GM12878 (cell line): ENCODE measurements at regions not wholly inside any gene's neighbourhood (a gene's known extent, or its start where the extent isn't known, plus 50 kb on each side); places are given as distances from the start of the nearest gene placed in this dataset.

Source experiments
- ATAC-seq: fragments of 200-7000 bp; cut with Tn5 transposase; 3 replicates; pipeline ENCODE4 v1.9.1; 2020; ENCODE audit warnings: mild to moderate bottlenecking, moderate library complexity
- BruUV-seq: library from RNA; stranded (reverse); fragments of 400-500 nt; replicated peaks from 2 replicates; lab custom pipeline; 2021; lab: Mats Ljungman, UMichigan
- CTCF ChIA-PET: fragments of 300-600 bp; sonication (Branson Sonifier 250); formaldehyde crosslinking; extraction: SDS; loops from one replicate; lab custom pipeline; 2021; ENCODE audit warnings: inconsistent platforms; lab: Yijun Ruan, JAX
- POLR2A ChIA-PET: fragments of 350-600 bp; formaldehyde crosslinking; extraction: SDS; loops from one replicate; lab custom pipeline; 2021; ENCODE audit warnings: inconsistent platforms; lab: Charles Lee
- RAD21 ChIA-PET: fragments of 300-600 bp; sonication (Branson Sonifier 250); formaldehyde crosslinking; loops from one replicate; lab custom pipeline; 2023; ENCODE audit warnings: antibody characterized with exemption; ENCODE audit not compliant: unreplicated experiment; lab: Charles Lee
- SMC1A ChIA-PET: fragments of 300-600 bp; sonication (Branson Sonifier 250); formaldehyde crosslinking; loops from one replicate; lab custom pipeline; 2023; ENCODE audit not compliant: unreplicated experiment, uncharacterized antibody; lab: Charles Lee
- DNase-seq: peaks from one replicate; pipeline ENCODE4 v3.0.0-alpha.2; 2011; ENCODE audit warnings: low read depth, low spot score
- FAIRE-seq: peaks from 3 replicates; lab custom pipeline; 2011; peaks lifted over from hg19 to GRCh38; lab: Jason Lieb, UNC
- H2AFZ ChIP-seq: 2 replicates; pipeline ENCODE4 v1.6.0; 2011; ENCODE audit warnings: low read depth, low read length, control low read depth; ENCODE audit not compliant: control insufficient read depth
- H3K27ac ChIP-seq: 2 replicates; pipeline ENCODE4 v1.5.1; 2011; ENCODE audit warnings: control low read depth; ENCODE audit not compliant: control insufficient read depth, insufficient read depth
- H3K27me3 ChIP-seq, 2 experiments: replicated peaks in 1 of 2; 2 replicates each; pipeline versions ENCODE4 v1.6.0 to v1.6.1; 2011; ENCODE audit warnings: low read length in 1 of 2; ENCODE audit not compliant: control insufficient read depth in 2 of 2, insufficient read depth in 2 of 2
- H3K36me3 ChIP-seq, 2 experiments: 2 replicates each; pipeline ENCODE4 v1.5.1; 2011; ENCODE audit warnings: low read length in 1 of 2; ENCODE audit not compliant: control insufficient read depth in 2 of 2, insufficient read depth in 2 of 2
- H3K4me1 ChIP-seq: 2 replicates; pipeline ENCODE4 v1.6.1; 2011; ENCODE audit warnings: mild to moderate bottlenecking, low read length, moderate library complexity, mixed read lengths; ENCODE audit not compliant: control insufficient read depth, insufficient read depth
- H3K4me2 ChIP-seq: 2 replicates; pipeline ENCODE4 v1.6.0; 2011; ENCODE audit warnings: control low read depth; ENCODE audit not compliant: control insufficient read depth, insufficient read depth
- H3K4me3 ChIP-seq: fragments of 200-600 bp; sonication (generic); 2 replicates; pipeline ENCODE4 v1.5.1; 2016
- H3K79me2 ChIP-seq: 2 replicates; pipeline ENCODE4 v1.6.0; 2011; ENCODE audit warnings: low read length; ENCODE audit not compliant: control insufficient read depth, insufficient read depth
- H3K9ac ChIP-seq: 2 replicates; pipeline ENCODE4 v1.8.0; 2011; ENCODE audit warnings: low read length, control low read depth, mixed read lengths; ENCODE audit not compliant: control insufficient read depth, insufficient read depth
- H3K9me3 ChIP-seq: replicated peaks from 3 replicates; pipeline ENCODE4 v1.5.1; 2011; ENCODE audit warnings: mild to moderate bottlenecking, low read length; ENCODE audit not compliant: control insufficient read depth, insufficient read depth
- H4K20me1 ChIP-seq: 2 replicates; pipeline ENCODE4 v1.6.0; 2011; ENCODE audit not compliant: control insufficient read depth, insufficient read depth
- CREB1 ChIP-seq: IDR thresholded peaks from 2 replicates; pipeline ENCODE4 v1.6.1; 2012; ENCODE audit warnings: low read depth, mild to moderate bottlenecking, inconsistent platforms
- EGR1 ChIP-seq, 2 experiments: IDR thresholded peaks; 1 replicate in 1 of 2; 2 replicates in 1 of 2; pipeline ENCODE4 v1.6.1; 2011 to 2012; ENCODE audit warnings: low read depth in 2 of 2, low read length in 2 of 2, borderline replicate concordance in 1 of 2, mild to moderate bottlenecking in 1 of 2, moderate library complexity in 1 of 2
- KDM1A ChIP-seq: fragments of 200-600 bp; sonication (generic); IDR thresholded peaks from 2 replicates; pipeline ENCODE4 v1.6.1; 2016; ENCODE audit warnings: borderline replicate concordance
- MLLT1 ChIP-seq: fragments of 450-650 bp; IDR thresholded peaks from 2 replicates; pipeline ENCODE4 v1.6.1; 2016; ENCODE audit warnings: mild to moderate bottlenecking
- NBN ChIP-seq: fragments of 450-650 bp; IDR thresholded peaks from 2 replicates; pipeline ENCODE4 v1.6.1; 2016
- NFXL1 ChIP-seq: fragments of 450-650 bp; IDR thresholded peaks from 2 replicates; pipeline ENCODE4 v1.6.1; 2017; ENCODE audit warnings: antibody characterized with exemption, mild to moderate bottlenecking, borderline replicate concordance
- RAD21 ChIP-seq: IDR thresholded peaks from 2 replicates; pipeline ENCODE4 v1.6.1; 2011; ENCODE audit warnings: mild to moderate bottlenecking, low read depth, low read length, moderate library complexity; ENCODE audit not compliant: insufficient read depth
- SREBF2 ChIP-seq: IDR thresholded peaks from 2 replicates; pipeline ENCODE4 v1.6.1; 2012; ENCODE audit warnings: mild to moderate bottlenecking, low read length
- TARDBP ChIP-seq: IDR thresholded peaks from 2 replicates; pipeline ENCODE4 v1.6.1; 2016; ENCODE audit warnings: borderline replicate concordance
- ZNF217 ChIP-seq: fragments of 450-650 bp; IDR thresholded peaks from 2 replicates; pipeline ENCODE4 v1.6.1; 2017; ENCODE audit warnings: antibody characterized with exemption, mild to moderate bottlenecking
- WGBS: methylation state at CpG from one replicate; pipeline ENCODE4 v1.1.6; 2016; ENCODE audit warnings: low lambda C conversion rate; ENCODE audit not compliant: insufficient replicate concordance, insufficient coverage; ENCODE audit errors: missing lambda C conversion rate; 5-methylcytosine and 5-hydroxymethylcytosine counted together
- in situ Hi-C: fragments of 300-500 bp; cut with MboI; formaldehyde crosslinking; loops from 9 replicates; pipeline ENCODE4 v1.14.3; 2018; ENCODE audit warnings: mixed read lengths
- intact Hi-C: fragments of 100-400 bp; cut with micrococcal nuclease; formaldehyde crosslinking; loops from one replicate; pipeline ENCODE4 v1.14.2; 2022; ENCODE audit not compliant: unreplicated experiment
- TF ChIP-seq, protein P1 (sequence below): fragments of 450-650 bp; IDR thresholded peaks from 2 replicates; pipeline ENCODE4 v1.6.1; 2017; ENCODE audit warnings: mild to moderate bottlenecking, low read depth, inconsistent platforms; ENCODE audit not compliant: poor library complexity, severe bottlenecking
- TF ChIP-seq, protein P2 (sequence below): IDR thresholded peaks from 2 replicates; pipeline ENCODE4 v1.6.1; 2012; ENCODE audit warnings: low read depth, low read length, improper control_type of control experiment

DNA sequence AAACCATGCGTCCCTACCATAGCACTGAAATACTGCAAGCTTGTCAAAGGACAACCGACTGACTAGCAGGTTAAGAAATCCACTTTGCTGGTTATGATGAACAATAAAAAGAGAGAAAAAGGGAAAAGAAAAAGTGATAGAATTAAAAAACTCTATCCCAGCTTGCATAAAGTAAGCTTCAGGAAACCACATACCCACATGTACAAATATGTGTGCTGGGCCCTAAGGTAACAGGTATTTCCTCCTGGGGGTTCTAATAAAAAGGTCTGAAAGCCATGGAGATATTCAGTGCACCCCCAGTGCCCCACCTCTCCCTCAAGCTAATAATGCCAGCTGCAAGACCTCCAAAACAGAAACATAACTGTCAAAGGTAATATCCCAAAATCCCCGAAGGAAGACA, 248.6 kb upstream of the KLF14 start:
- Histone ChIP-seq H3K27me3 (no peaks in the 10 kb centered on the region), H4K20me1 (no peaks in the 10 kb centered on the region), H3K4me3 (no peak overlapping the region), H3K4me2 (no peak overlapping the region), H3K4me1 (peaks cover 3% of the 10 kb centered on the region; the same call in 1 of the 2 replicates), H3K9ac (no peak overlapping the region), H3K27ac (no peak overlapping the region), H3K9me3 (no peaks in the 10 kb centered on the region), H3K36me3 (peaks cover 3 to 4% of the 10 kb centered on the region in 2 experiments; a peak in 2 of 4 replicates), H2AFZ (no peak overlapping the region), H3K79me2 (peaks cover 2% of the 10 kb centered on the region)
- no peak for ATAC-seq
- ChIA-PET RAD21 (interaction anchor here (0.5 to 3.3 kb wide), 22 partner anchors 13 to 440 kb away, joined by 3 to 80 read pairs (median 5); no protein-coding TSS in a partner anchor), CTCF (interaction anchor here (0.6 to 6.3 kb wide), 49 partner anchors 11 to 1568 kb away, joined by 3 to 150 read pairs (median 9); no protein-coding TSS in a partner anchor), SMC1A (interaction anchor here (0.7 to 6.3 kb wide), 47 partner anchors 7 to 457 kb away, joined by 3 to 111 read pairs (median 5); no protein-coding TSS in a partner anchor), POLR2A (interaction anchor here (0.6 to 1.6 kb wide), 4 partner anchors 12 to 61 kb away, joined by 3 to 10 read pairs (median 4); no protein-coding TSS in a partner anchor)
- TF ChIP-seq ZNF217: no peak
- no peak for TF ChIP-seq TARDBP
- TF ChIP-seq, protein P1, sequence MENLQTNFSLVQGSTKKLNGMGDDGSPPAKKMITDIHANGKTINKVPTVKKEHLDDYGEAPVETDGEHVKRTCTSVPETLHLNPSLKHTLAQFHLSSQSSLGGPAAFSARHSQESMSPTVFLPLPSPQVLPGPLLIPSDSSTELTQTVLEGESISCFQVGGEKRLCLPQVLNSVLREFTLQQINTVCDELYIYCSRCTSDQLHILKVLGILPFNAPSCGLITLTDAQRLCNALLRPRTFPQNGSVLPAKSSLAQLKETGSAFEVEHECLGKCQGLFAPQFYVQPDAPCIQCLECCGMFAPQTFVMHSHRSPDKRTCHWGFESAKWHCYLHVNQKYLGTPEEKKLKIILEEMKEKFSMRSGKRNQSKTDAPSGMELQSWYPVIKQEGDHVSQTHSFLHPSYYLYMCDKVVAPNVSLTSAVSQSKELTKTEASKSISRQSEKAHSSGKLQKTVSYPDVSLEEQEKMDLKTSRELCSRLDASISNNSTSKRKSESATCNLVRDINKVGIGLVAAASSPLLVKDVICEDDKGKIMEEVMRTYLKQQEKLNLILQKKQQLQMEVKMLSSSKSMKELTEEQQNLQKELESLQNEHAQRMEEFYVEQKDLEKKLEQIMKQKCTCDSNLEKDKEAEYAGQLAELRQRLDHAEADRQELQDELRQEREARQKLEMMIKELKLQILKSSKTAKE: no peak
- FAIRE-seq: no peak
- BruUV-seq: no TSS peak
- in situ Hi-C loops (no loop called here), intact Hi-C loops (loop anchor here (1.0 kb wide), 2 partner anchors 25 to 58 kb away; no protein-coding TSS in a partner anchor)
- 16% methylated on average over 3 of the region's 3 CpGs for WGBS
- DNase-seq: no peak

DNA sequence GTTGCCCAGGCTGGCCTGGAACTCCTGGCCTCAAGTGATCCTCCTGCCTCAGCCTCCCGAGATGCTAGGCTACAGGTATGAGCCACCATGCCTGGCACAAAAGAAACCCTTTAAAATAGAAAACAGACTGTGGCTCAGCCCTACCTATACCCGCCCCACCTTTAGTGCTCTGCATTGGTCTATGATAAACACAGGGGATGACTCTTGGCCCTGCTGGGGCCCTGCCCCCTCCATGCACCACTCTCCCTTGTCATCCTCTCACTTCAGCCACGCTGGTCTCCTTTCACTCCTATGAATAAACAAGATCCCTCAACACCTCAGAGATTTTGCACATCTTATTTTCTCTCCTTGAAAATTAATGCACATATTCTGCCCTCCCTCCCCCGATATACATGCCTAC, 251.4 kb upstream of the KLF14 start:
- no peak for DNase-seq
- Histone ChIP-seq H2AFZ (no peak overlapping the region), H3K4me1 (peaks cover 3% of the 10 kb centered on the region; the same call in 1 of the 2 replicates), H3K27me3 (no peaks in the 10 kb centered on the region), H3K36me3 (peaks cover 3 to 4% of the 10 kb centered on the region in 2 experiments; a peak in 2 of 4 replicates), H3K9me3 (no peaks in the 10 kb centered on the region), H3K79me2 (peaks cover 2% of the 10 kb centered on the region), H3K4me3 (no peak overlapping the region), H3K27ac (no peak overlapping the region), H3K4me2 (no peak overlapping the region), H4K20me1 (no peaks in the 10 kb centered on the region), H3K9ac (no peak overlapping the region)
- FAIRE-seq: no peak
- intact Hi-C loops (no loop called here), in situ Hi-C loops (no loop called here)
- BruUV-seq: no TSS peak
- RAD21 ChIA-PET: interaction anchor here (0.7 to 1.2 kb wide), 2 partner anchors 11 to 55 kb away, joined by 3 read pairs; no protein-coding TSS in a partner anchor
- TF ChIP-seq NFXL1 (no peak), EGR1 (IDR thresholded peaks at IDR 0.05; ENCODE audit: borderline replicate concordance in 1 of 2, low read depth in 2 of 2, low read length in 2 of 2) (no peak), RAD21 (no peak), CREB1 (no peak), SREBF2 (no peak), NBN (no peak), KDM1A (no peak), MLLT1 (no peak)
- TF ChIP-seq, protein P2, sequence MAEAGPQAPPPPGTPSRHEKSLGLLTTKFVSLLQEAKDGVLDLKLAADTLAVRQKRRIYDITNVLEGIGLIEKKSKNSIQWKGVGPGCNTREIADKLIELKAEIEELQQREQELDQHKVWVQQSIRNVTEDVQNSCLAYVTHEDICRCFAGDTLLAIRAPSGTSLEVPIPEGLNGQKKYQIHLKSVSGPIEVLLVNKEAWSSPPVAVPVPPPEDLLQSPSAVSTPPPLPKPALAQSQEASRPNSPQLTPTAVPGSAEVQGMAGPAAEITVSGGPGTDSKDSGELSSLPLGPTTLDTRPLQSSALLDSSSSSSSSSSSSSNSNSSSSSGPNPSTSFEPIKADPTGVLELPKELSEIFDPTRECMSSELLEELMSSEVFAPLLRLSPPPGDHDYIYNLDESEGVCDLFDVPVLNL: no peak
- no peak for ATAC-seq
- CTCF ChIA-PET: interaction anchor here (1.1 to 2.4 kb wide), 2 partner anchors 55 to 88 kb away, joined by 4 to 15 read pairs; no protein-coding TSS in a partner anchor
- SMC1A ChIA-PET: interaction anchor here (0.8 to 1.7 kb wide), 4 partner anchors 10 to 81 kb away, joined by 3 to 4 read pairs (median 4); no protein-coding TSS in a partner anchor
- POLR2A ChIA-PET: no interaction called here
- 92% methylated on average over 4 of the region's 4 CpGs for WGBS
